AG04449 (cell line): ENCODE measurements at regions not wholly inside any gene's neighbourhood (a gene's known extent, or its start where the extent isn't known, plus 50 kb on each side); places are given as distances from the start of the nearest gene placed in this dataset.

Experiments
- CTCF ChIA-PET: fragments of 350-600 bp; formaldehyde crosslinking; extraction: SDS; loops from one replicate; lab custom pipeline; 2021; ENCODE audit warnings: antibody characterized with exemption; lab: Yijun Ruan, JAX
- POLR2A ChIA-PET: fragments of 400-600, 350-600 bp; formaldehyde crosslinking; extraction: SDS; loops from one replicate; lab custom pipeline; 2020; ENCODE audit warnings: antibody characterized with exemption, inconsistent platforms; lab: Yijun Ruan, JAX
- DNase-seq: peaks from one replicate; pipeline ENCODE4 v3.0.0-alpha.2; 2010; ENCODE audit warnings: low read depth, low spot score
- H3K4me3 ChIP-seq: 2 replicates; pipeline ENCODE4 v1.5.1; 2011; ENCODE audit warnings: low read depth, mild to moderate bottlenecking, control low read depth, low read length
- CTCF ChIP-seq: IDR thresholded peaks from one replicate; pipeline ENCODE4 v1.5.1; 2011; ENCODE audit warnings: mild to moderate bottlenecking, moderate library complexity, low read length, control low read depth, inconsistent platforms; ENCODE audit not compliant: insufficient read depth; ENCODE audit errors: missing control alignments

GRCh38 chr22:27194096-27194748, 536.8 kb downstream of the MIAT start:
- DNase-seq, result no peak
- POLR2A ChIA-PET, result no interaction called here
- CTCF ChIA-PET, result no interaction called here
- no peak overlapping the region for H3K4me3 ChIP-seq
- TF ChIP-seq CTCF, result no peak

GRCh38 chr22:27195094-27195493, 537.7 kb downstream of the MIAT start:
- POLR2A ChIA-PET, result no interaction called here
- TF ChIP-seq CTCF, result no peak
- H3K4me3 ChIP-seq, result no peak overlapping the region
- CTCF ChIA-PET, result interaction anchor here (0.9 kb wide), 1 partner anchor 11 kb away, joined by 3 read pairs; no protein-coding TSS in a partner anchor
- DNase-seq, result no peak

DNA sequence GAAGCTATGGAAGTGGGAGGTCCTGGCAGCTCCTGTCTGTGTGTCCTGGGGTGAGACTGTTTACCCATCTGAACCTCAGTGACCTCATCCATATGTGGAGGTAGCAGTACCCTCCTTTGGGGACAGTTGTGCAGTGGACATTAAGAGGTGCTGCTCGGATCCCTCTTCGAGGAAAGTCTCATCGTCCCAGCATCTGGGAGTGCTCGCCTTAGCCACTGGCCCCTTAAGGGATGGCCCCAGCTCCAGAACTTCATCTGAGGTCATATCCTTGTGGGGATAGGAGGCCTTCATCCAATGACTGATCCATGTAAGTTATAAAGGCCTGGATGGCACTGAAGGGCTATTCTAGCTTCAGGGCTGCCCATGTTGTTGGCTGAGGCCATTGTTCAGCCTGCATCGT, 538.1 kb downstream of the MIAT start:
- no peak for TF ChIP-seq CTCF
- DNase-seq, result no peak
- H3K4me3 ChIP-seq, result no peak overlapping the region
- POLR2A ChIA-PET, result no interaction called here
- CTCF ChIA-PET, result interaction anchor here (0.9 kb wide), 1 partner anchor 12 kb away, joined by 3 read pairs; no protein-coding TSS in a partner anchor

DNA sequence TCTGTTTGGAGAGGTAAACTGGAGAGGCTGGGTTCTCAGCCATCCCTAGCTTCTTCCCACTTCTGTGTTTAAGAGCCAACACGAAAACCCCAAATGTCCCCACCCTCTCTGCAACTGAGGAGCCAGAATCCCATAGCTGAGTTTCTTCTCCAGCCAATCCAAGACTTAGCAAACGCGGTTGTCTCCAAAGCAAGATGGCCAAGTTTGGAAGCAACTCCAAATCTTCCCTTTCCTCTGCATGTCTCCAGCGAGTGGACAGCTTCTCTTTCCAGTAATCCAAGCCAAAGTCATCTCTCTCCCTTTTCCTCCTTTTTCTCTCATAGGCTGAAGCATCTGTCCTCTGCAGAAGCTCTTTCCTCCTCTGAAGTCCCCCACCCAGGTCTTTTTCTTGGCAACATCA, 539.2 kb downstream of the MIAT start:
- ChIA-PET CTCF (interaction anchor here (1.2 kb wide), 1 partner anchor 45 kb away, joined by 3 read pairs; no protein-coding TSS in a partner anchor), POLR2A (no interaction called here)
- no peak for TF ChIP-seq CTCF
- DNase-seq, result no peak
- no peak overlapping the region for H3K4me3 ChIP-seq

- DNase-seq, result no peak
- ChIA-PET CTCF (interaction anchor here (1.2 kb wide), 1 partner anchor 45 kb away, joined by 3 read pairs; no protein-coding TSS in a partner anchor), POLR2A (no interaction called here)
- no peak overlapping the region for H3K4me3 ChIP-seq
- TF ChIP-seq CTCF, result no peak
Observed at GRCh38 chr22:27197052-27197451, 539.7 kb downstream of the MIAT start.

GRCh38 chr22:27197618-27198017, 540.2 kb downstream of the MIAT start:
- POLR2A ChIA-PET, result no interaction called here
- CTCF ChIA-PET, result no interaction called here
- no peak for DNase-seq
- TF ChIP-seq CTCF, result no peak
- H3K4me3 ChIP-seq, result no peak overlapping the region
